Naive thymus-derived CD4-positive, alpha-beta T cell (primary cell): ENCODE measurements at regions not wholly inside any gene's neighbourhood (a gene's known extent, or its start where the extent isn't known, plus 50 kb on each side); places are given as distances from the start of the nearest gene placed in this dataset.

Experiments used
- ATAC-seq: fragments of 150-1000 bp; cut with Tn5 transposase; 2 replicates; pipeline ENCODE4 v1.10.0; 2021; ENCODE audit warnings: mild to moderate bottlenecking, moderate library complexity
- CTCF ChIA-PET: fragments of 350-600 bp; sonication (Branson Sonifier 250); formaldehyde crosslinking; loops from one replicate; lab custom pipeline; 2021; ENCODE audit warnings: antibody characterized with exemption; lab: Charles Lee
- POLR2A ChIA-PET: fragments of 350-600 bp; sonication (Branson Sonifier 250); formaldehyde crosslinking; loops from one replicate; lab custom pipeline; 2021; ENCODE audit warnings: antibody characterized with exemption, inconsistent platforms; lab: Charles Lee
- DNase-seq, 9 donors: peaks; one replicate each; pipeline versions ENCODE4 v3.0.0 to v3.0.0-alpha.2; 2020 to 2022; ENCODE audit warnings: mixed read lengths in 1 of 9
- H3K27ac ChIP-seq: one replicate; pipeline ENCODE4 v1.7.0; 2013; ENCODE audit warnings: mild to moderate bottlenecking, low read depth, low read length, moderate library complexity
- H3K27me3 ChIP-seq, 2 donors: one replicate each; pipeline ENCODE4 v1.7.0; 2013; ENCODE audit warnings: low read length in 2 of 2, mild to moderate bottlenecking in 2 of 2, moderate library complexity in 2 of 2; ENCODE audit not compliant: control insufficient read depth in 2 of 2, insufficient read depth in 2 of 2
- H3K36me3 ChIP-seq, 3 experiments: 1 replicate in 2 of 3; 2 replicates in 1 of 3; pipeline ENCODE4 v1.7.0; 2013; ENCODE audit warnings: low read length in 3 of 3, mild to moderate bottlenecking in 3 of 3, moderate library complexity in 1 of 3; ENCODE audit not compliant: insufficient read depth in 3 of 3, control insufficient read depth in 2 of 3
- H3K4me1 ChIP-seq, 2 donors: one replicate each; pipeline ENCODE4 v1.7.0; 2013; ENCODE audit warnings: low read length in 2 of 2, mild to moderate bottlenecking in 2 of 2, moderate library complexity in 1 of 2; ENCODE audit not compliant: control insufficient read depth in 2 of 2, insufficient read depth in 2 of 2
- H3K4me3 ChIP-seq: 2 replicates; pipeline ENCODE4 v1.7.0; 2013; ENCODE audit warnings: mild to moderate bottlenecking, low read length
- H3K9me3 ChIP-seq, 3 experiments: 1 replicate in 2 of 3; 2 replicates in 1 of 3; pipeline ENCODE4 v1.7.0; 2013; ENCODE audit warnings: low read length in 3 of 3; ENCODE audit not compliant: control insufficient read depth in 2 of 3
- H3K27ac Mint-ChIP-seq, 9 donors: one replicate each; pipeline ENCODE4 v1.8.0; 2020 to 2022; ENCODE audit warnings: mixed read lengths in 9 of 9, mild to moderate bottlenecking in 8 of 9, moderate library complexity in 5 of 9, inconsistent platforms in 2 of 9
- H3K27me3 Mint-ChIP-seq, 5 donors: one replicate each; pipeline ENCODE4 v1.8.0; 2021 to 2022; ENCODE audit warnings: mixed read lengths in 5 of 5, mild to moderate bottlenecking in 1 of 5
- H3K36me3 Mint-ChIP-seq, 5 donors: one replicate each; pipeline ENCODE4 v1.8.0; 2020 to 2022; ENCODE audit warnings: mixed read lengths in 5 of 5, mild to moderate bottlenecking in 3 of 5, inconsistent platforms in 1 of 5
- H3K4me1 Mint-ChIP-seq, 7 donors: one replicate each; pipeline ENCODE4 v1.8.0; 2020 to 2022; ENCODE audit warnings: mixed read lengths in 7 of 7, mild to moderate bottlenecking in 3 of 7, inconsistent platforms in 1 of 7
- H3K4me3 Mint-ChIP-seq, 10 donors: one replicate each; pipeline ENCODE4 v1.8.0; 2020 to 2022; ENCODE audit warnings: mild to moderate bottlenecking in 10 of 10, mixed read lengths in 10 of 10, moderate library complexity in 6 of 10, inconsistent platforms in 2 of 10
- H3K9me3 Mint-ChIP-seq, 11 donors: one replicate each; pipeline ENCODE4 v1.8.0; 2020 to 2022; ENCODE audit warnings: mixed read lengths in 11 of 11, mild to moderate bottlenecking in 4 of 11, inconsistent platforms in 1 of 11, moderate library complexity in 1 of 11
- intact Hi-C, 2 donors: fragments of 100-400 bp; cut with micrococcal nuclease; formaldehyde crosslinking; loops; one replicate each; pipeline ENCODE4 v1.15.1; 2023

DNA sequence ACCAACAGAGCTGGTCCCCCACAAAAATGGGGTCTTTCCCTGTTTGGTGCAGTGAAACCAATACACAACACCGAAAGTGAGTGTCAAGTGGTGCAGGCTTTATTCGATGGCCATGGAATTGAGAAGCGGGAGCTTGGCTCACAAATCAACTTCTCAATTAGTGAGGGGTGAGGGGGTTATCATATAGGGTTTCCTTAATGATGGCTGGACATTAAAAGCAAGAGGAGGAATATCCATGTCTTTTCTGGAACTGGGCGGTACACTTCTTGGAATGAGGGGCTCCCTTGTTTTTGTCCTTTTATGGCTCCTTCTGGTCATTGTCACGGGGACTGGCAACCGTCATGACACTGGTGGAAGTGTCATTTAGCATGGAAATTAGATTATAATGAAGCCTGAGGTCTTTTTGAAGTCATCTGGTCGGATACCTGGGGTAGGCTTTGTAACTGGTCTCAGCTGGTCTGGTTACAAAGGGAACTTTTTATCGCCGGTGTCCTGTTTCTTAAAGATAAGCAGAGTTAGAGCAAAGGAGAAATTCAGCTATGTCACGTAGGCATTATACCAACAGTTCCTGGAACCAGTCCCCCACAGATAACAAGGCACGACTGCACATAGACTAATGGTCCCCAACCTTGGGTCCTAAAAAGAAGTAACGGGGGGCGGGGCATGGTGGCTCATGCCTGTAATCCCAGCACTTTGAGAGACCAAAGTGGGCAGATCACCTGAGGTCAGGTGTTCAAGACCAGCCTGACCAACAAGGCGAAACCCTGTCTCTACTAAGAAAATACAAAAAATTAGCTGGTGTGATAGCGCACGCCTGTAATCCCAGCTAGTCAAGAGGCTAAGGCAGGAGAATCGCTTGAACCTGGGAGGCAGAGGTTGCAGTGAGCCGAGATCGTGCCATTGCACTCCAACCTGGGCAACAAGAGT lies 93.5 kb upstream of the NDUFV2 start:
- Mint-ChIP-seq H3K27ac (no peak overlapping the region), H3K36me3 (no peaks in the 10 kb centered on the region), H3K9me3 (peaks cover 0 to 6% (median under 1%) of the 10 kb centered on the region in 11 donors), H3K4me3 (no peak overlapping the region), H3K27me3 (peaks cover 0 to 14% (median 5%) of the 10 kb centered on the region in 5 donors), H3K4me1 (no peaks in the 10 kb centered on the region)
- no peak for ATAC-seq
- POLR2A ChIA-PET: no interaction called here
- Histone ChIP-seq H3K4me1 (no peaks in the 10 kb centered on the region), H3K9me3 (no peaks in the 10 kb centered on the region), H3K4me3 (no peak overlapping the region), H3K27me3 (no peaks in the 10 kb centered on the region), H3K36me3 (no peaks in the 10 kb centered on the region), H3K27ac (no peak overlapping the region)
- CTCF ChIA-PET: no interaction called here
- no peak for DNase-seq
- intact Hi-C loops: no loop called here

- ChIA-PET CTCF (interaction anchor here (1.1 kb wide), 1 partner anchor 22 kb away, joined by 3 read pairs; no protein-coding TSS in a partner anchor), POLR2A (no interaction called here)
- no peaks in the 10 kb centered on the region for H3K4me1 ChIP-seq
- no peak overlapping the region for H3K4me3 Mint-ChIP-seq
- no peak overlapping the region for H3K4me3 ChIP-seq
- no peaks in the 10 kb centered on the region for H3K36me3 ChIP-seq
- H3K9me3 Mint-ChIP-seq: peaks cover 0 to 2% (median 0%) of the 10 kb centered on the region in 11 donors
- no peaks in the 10 kb centered on the region for H3K27me3 ChIP-seq
- H3K9me3 ChIP-seq: no peaks in the 10 kb centered on the region
- peaks cover 0 to 14% (median 5%) of the 10 kb centered on the region in 5 donors for H3K27me3 Mint-ChIP-seq
- DNase-seq (no peak), ATAC-seq (no peak)
- H3K27ac Mint-ChIP-seq: no peak overlapping the region
- no peaks in the 10 kb centered on the region for H3K36me3 Mint-ChIP-seq
- no peak overlapping the region for H3K27ac ChIP-seq
- intact Hi-C loops: no loop called here
- no peaks in the 10 kb centered on the region for H3K4me1 Mint-ChIP-seq
Measured at GRCh38 chr18:9009703-9010488, 92.6 kb upstream of the NDUFV2 start.

DNA sequence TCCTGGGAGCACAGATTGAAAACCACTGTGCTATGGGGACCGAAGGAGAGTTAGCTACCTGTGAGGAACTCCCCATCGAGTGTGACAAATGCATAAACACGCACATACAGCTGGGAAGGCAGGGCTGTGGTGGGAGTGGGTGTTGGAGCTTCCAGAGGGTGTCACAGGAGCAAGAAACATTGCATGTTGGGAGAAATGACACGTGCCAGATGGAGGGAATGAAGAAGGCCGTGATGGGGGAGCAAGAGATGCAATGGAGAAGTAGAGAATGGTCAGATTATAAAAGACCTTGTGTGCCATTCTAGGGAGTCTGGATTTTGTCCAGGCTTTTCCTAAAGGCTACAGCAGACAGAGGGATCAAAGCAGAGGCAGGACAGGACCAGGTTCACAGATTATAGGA lies 91.1 kb upstream of the NDUFV2 start:
- intact Hi-C loops: no loop called here
- no peak overlapping the region for H3K27ac ChIP-seq
- Mint-ChIP-seq H3K27ac (no peak overlapping the region), H3K4me1 (peaks cover 0 to 1% (median 0%) of the 10 kb centered on the region in 7 donors), H3K9me3 (peaks cover 0 to 4% (median 0%) of the 10 kb centered on the region in 11 donors), H3K27me3 (peaks cover 0 to 14% (median 5%) of the 10 kb centered on the region in 5 donors), H3K36me3 (no peaks in the 10 kb centered on the region), H3K4me3 (no peak overlapping the region)
- H3K9me3 ChIP-seq: no peaks in the 10 kb centered on the region
- POLR2A ChIA-PET: no interaction called here
- no peak overlapping the region for H3K4me3 ChIP-seq
- H3K36me3 ChIP-seq: no peaks in the 10 kb centered on the region
- CTCF ChIA-PET: no interaction called here
- H3K27me3 ChIP-seq: no peaks in the 10 kb centered on the region
- no peak for ATAC-seq
- H3K4me1 ChIP-seq: no peaks in the 10 kb centered on the region
- DNase-seq: no peak

DNA sequence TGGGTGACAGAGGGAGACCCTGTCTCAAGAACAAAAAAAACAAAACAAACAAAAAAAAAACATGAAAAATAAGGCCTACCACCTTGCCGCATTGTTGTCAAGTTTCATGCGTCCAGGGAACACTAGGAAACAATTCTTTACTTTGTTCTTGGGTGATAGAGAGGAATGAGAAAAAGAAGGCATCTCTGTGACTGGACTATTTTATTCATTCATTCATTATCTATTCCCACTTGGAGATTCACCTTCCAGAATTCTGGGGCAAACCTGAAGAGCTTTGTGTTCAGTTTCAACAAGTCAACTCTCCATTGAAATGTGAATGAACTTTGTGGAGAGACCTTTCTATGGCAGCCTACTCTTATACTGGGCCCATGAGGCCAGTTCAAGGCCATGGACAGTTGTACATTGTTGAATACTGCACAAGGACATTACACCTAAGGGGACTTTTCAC lies 88.5 kb upstream of the NDUFV2 start:
- ATAC-seq: no peak
- CTCF ChIA-PET: no interaction called here
- Mint-ChIP-seq H3K36me3 (no peaks in the 10 kb centered on the region), H3K4me1 (peaks cover 0 to 12% (median 9%) of the 10 kb centered on the region in 7 donors), H3K4me3 (no peak overlapping the region), H3K27ac (no peak overlapping the region), H3K9me3 (peaks cover 0 to 4% (median 0%) of the 10 kb centered on the region in 11 donors), H3K27me3 (peaks cover 2 to 11% (median 8%) of the 10 kb centered on the region in 5 donors)
- H3K4me3 ChIP-seq: no peak overlapping the region
- POLR2A ChIA-PET: no interaction called here
- no peaks in the 10 kb centered on the region for H3K9me3 ChIP-seq
- DNase-seq: no peak
- no peaks in the 10 kb centered on the region for H3K36me3 ChIP-seq
- H3K27ac ChIP-seq: no peak overlapping the region
- H3K4me1 ChIP-seq: no peaks in the 10 kb centered on the region
- intact Hi-C loops: no loop called here
- no peaks in the 10 kb centered on the region for H3K27me3 ChIP-seq

DNA sequence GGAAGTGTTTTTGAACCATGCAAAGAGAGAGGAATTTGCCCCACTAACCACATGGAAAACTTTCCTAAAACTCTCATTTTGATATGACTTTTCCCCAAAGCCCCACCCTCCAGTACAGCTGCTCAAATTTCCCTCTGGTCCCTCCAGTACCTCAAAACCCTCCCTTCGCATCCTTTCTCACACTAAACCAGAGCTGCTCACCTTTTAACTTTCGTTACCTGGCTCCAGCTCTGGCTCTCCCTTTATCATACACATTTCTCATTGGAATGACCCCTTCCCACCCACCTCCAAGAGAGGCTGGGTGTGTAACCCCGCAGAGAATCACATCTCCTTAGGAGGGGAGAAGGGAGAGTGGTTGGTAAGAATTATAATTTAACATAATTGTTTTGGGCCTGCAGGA lies 86.8 kb upstream of the NDUFV2 start:
- intact Hi-C loops: no loop called here
- H3K36me3 Mint-ChIP-seq: no peaks in the 10 kb centered on the region
- H3K27ac ChIP-seq: no peak overlapping the region
- ATAC-seq (no peak), DNase-seq (no peak)
- no peaks in the 10 kb centered on the region for H3K27me3 ChIP-seq
- H3K4me3 Mint-ChIP-seq: no peak overlapping the region
- H3K9me3 ChIP-seq: no peaks in the 10 kb centered on the region
- no peak overlapping the region for H3K27ac Mint-ChIP-seq
- no peaks in the 10 kb centered on the region for H3K4me1 ChIP-seq
- CTCF ChIA-PET: no interaction called here
- H3K9me3 Mint-ChIP-seq: peaks cover 0 to 4% (median 0%) of the 10 kb centered on the region in 11 donors
- H3K27me3 Mint-ChIP-seq: peaks cover 0 to 15% (median 9%) of the 10 kb centered on the region in 5 donors
- peaks cover 0 to 12% (median 9%) of the 10 kb centered on the region in 7 donors for H3K4me1 Mint-ChIP-seq
- POLR2A ChIA-PET: no interaction called here
- no peak overlapping the region for H3K4me3 ChIP-seq
- H3K36me3 ChIP-seq: no peaks in the 10 kb centered on the region

DNA sequence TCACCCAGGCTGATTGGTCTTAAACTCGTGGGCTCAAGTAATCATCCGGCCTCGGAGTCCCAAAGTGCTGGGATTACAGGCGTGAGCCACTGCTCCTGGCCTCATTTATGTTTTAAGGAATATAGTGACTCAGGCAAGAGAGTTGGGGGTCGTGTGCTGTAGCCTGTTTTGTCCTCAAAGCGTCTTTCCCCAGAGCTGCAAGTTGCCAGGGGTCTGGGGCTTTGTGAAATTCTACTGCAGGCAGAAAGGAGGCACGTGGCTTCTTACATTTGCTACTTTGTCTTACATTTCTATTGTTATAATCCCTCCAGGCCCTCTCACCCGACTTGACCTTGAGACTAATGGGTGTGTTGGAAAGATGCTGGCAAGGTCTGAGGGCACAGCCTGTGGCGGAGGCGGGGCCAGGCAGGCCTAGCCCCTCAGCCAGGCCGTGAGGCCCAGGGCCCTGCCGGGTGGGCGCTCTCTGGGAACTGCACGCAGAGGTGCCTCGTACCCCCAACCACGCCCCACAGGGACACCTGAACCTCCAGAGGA lies 85.8 kb upstream of the NDUFV2 start:
- H3K36me3 Mint-ChIP-seq: no peaks in the 10 kb centered on the region

More for the DNA sequence above, 85.8 kb upstream of the NDUFV2 start:
- ATAC-seq (no peak), DNase-seq (no peak)
- peaks cover 0 to 4% (median 0%) of the 10 kb centered on the region in 11 donors for H3K9me3 Mint-ChIP-seq
- H3K27me3 Mint-ChIP-seq: peaks cover 0 to 15% (median 9%) of the 10 kb centered on the region in 5 donors
- H3K27me3 ChIP-seq: no peaks in the 10 kb centered on the region
- H3K4me3 Mint-ChIP-seq: peak overlapping the region in 6 of 10 donors; percentile 60 to 78 (median 74)
- H3K4me3 ChIP-seq: no peak overlapping the region
- H3K27ac Mint-ChIP-seq: no peak overlapping the region
- POLR2A ChIA-PET: no interaction called here
- intact Hi-C loops: no loop called here
- CTCF ChIA-PET: no interaction called here
- H3K4me1 Mint-ChIP-seq: peaks cover 0 to 12% (median 9%) of the 10 kb centered on the region in 7 donors
- no peaks in the 10 kb centered on the region for H3K4me1 ChIP-seq
- H3K9me3 ChIP-seq: no peaks in the 10 kb centered on the region
- no peak overlapping the region for H3K27ac ChIP-seq
- no peaks in the 10 kb centered on the region for H3K36me3 ChIP-seq
